ENCODE measurements at regions not wholly inside any gene's neighbourhood (a gene's known extent, or its start where the extent isn't known, plus 50 kb on each side); places are given as distances from the start of the nearest gene placed in this dataset.

DNA sequence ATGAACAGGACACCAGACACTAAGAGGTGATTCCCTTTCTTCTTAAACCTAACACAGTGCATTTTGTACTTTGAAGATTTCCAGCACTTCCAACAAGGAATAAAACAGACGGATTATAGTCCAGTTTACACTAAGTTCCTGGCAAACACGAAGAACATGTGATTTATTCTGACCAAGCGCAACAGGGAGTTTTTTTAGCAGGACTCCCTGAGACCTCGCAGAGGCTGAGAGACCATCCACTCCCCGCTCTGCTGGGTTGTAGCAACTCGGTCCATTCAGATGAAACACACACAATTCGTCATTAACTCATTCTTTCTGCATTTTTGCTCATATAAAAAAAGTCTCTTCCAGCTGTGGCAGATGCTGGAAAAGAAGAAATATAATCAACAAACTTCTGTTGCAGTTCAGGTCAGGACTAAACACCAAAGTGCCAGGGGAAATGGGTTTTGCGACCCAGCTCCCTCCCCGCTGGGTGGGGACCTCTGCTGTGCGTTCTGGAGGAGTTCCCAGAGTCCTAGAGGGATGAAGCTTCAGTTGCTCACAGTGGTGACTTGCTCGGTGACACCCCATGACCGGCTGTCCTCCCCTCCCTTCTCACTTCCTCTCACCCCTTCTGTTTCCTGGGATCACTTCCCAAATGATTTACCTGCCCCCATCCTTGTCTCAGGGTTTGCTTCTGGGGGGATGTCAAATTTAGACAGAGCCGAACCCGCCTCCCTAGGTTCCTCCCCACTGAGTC lies 52.5 kb downstream of the KCNF1 start:
- Histone ChIP-seq H3K4me3 (ENCODE audit: low read depth, low read length) (no peak overlapping the region), H3K36me3 (ENCODE audit: control insufficient read depth, insufficient read depth, low read length) (no peaks in the 10 kb centered on the region), H3K27me3 (ENCODE audit: control insufficient read depth, insufficient read depth, low read length) (peaks cover 10% of the 10 kb centered on the region)
- DNase-seq (ENCODE audit: low read depth) = no peak
- no peak for TF ChIP-seq CTCF (IDR thresholded peaks at IDR 0.05; ENCODE audit: insufficient read depth, low read length, poor library complexity, severe bottlenecking)

DNA sequence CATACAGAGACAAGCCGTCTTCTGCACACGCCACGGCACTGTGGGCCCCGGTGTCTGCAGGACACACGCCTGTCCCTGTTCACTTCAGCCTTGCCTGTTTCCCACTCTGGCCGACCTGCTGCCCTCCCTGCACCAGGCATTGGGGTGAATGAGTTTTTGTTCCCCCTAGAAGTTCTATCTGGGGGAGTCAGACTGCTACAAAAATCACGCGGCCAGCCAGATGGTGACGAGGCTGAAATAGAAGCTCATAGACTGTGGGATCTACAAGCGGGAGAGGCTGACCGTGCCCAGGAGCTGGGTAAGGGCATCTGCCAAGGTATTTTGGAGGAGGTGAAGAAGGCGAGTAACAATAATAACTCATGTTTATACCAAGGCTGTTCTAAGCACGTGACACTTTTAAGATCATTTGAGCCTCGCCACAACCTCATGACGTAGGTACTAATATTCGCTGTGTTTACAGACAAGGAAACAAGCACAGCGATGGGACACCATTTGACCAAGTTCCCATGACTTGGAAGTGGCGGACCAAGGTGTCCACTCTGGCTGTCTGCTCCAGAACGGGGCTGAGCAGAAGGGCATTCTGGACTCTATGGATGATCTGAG lies 53.6 kb downstream of the KCNF1 start:
- H3K36me3 ChIP-seq (ENCODE audit: control insufficient read depth, insufficient read depth, low read length) = no peaks in the 10 kb centered on the region
- H3K4me3 ChIP-seq (ENCODE audit: low read depth, low read length) = no peak overlapping the region
- peaks cover 10% of the 10 kb centered on the region for H3K27me3 ChIP-seq (ENCODE audit: control insufficient read depth, insufficient read depth, low read length)
- no peak for DNase-seq (ENCODE audit: low read depth)
- no peak for TF ChIP-seq CTCF (IDR thresholded peaks at IDR 0.05; ENCODE audit: insufficient read depth, low read length, poor library complexity, severe bottlenecking)

GRCh38 chr2:10966056-10966455 lies 54.3 kb downstream of the KCNF1 start:
- Histone ChIP-seq H3K4me3 (ENCODE audit: low read depth, low read length) (no peak overlapping the region), H3K27me3 (ENCODE audit: control insufficient read depth, insufficient read depth, low read length) (peaks cover 9% of the 10 kb centered on the region), H3K36me3 (ENCODE audit: control insufficient read depth, insufficient read depth, low read length) (no peaks in the 10 kb centered on the region)
- no peak for TF ChIP-seq CTCF (IDR thresholded peaks at IDR 0.05; ENCODE audit: insufficient read depth, low read length, poor library complexity, severe bottlenecking)
- no peak for DNase-seq (ENCODE audit: low read depth)

DNA sequence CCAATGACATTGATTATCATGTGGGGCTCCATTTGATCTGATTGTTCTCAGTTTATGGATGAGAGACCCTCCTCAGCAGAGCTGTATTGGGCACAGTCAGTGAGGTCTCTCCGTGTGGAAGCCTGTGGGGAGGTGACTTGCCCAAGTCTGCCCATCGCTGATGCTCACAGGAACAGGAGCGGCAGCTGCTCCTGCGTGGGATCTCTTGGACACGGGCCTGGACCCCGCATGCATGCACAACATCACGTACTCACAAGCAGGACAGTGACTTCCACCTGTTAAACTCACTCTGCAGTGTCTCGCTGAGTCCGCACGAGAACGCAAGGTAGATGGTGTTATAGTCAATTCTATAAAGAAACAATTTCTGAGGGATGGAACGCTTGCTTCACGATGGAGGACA lies 55.0 kb downstream of the KCNF1 start:
- TF ChIP-seq CTCF (IDR thresholded peaks at IDR 0.05; ENCODE audit: insufficient read depth, low read length, poor library complexity, severe bottlenecking) = no peak
- no peak for DNase-seq (ENCODE audit: low read depth)
- peaks cover 6% of the 10 kb centered on the region for H3K27me3 ChIP-seq (ENCODE audit: control insufficient read depth, insufficient read depth, low read length)
- H3K4me3 ChIP-seq (ENCODE audit: low read depth, low read length) = no peak overlapping the region
- no peaks in the 10 kb centered on the region for H3K36me3 ChIP-seq (ENCODE audit: control insufficient read depth, insufficient read depth, low read length)

GRCh38 chr2:10968176-10968575 lies 56.4 kb downstream of the KCNF1 start:
- no peak overlapping the region for H3K4me3 ChIP-seq (ENCODE audit: low read depth, low read length)
- peaks cover 7% of the 10 kb centered on the region for H3K27me3 ChIP-seq (ENCODE audit: control insufficient read depth, insufficient read depth, low read length)
- DNase-seq (ENCODE audit: low read depth) = no peak
- H3K36me3 ChIP-seq (ENCODE audit: control insufficient read depth, insufficient read depth, low read length) = no peaks in the 10 kb centered on the region
- no peak for TF ChIP-seq CTCF (IDR thresholded peaks at IDR 0.05; ENCODE audit: insufficient read depth, low read length, poor library complexity, severe bottlenecking)

GRCh38 chr2:10970666-10971065 lies 58.9 kb downstream of the KCNF1 start:
- DNase-seq (ENCODE audit: low read depth) = no peak
- Histone ChIP-seq H3K27me3 (ENCODE audit: control insufficient read depth, insufficient read depth, low read length) (peaks cover 3% of the 10 kb centered on the region), H3K36me3 (ENCODE audit: control insufficient read depth, insufficient read depth, low read length) (no peaks in the 10 kb centered on the region), H3K4me3 (ENCODE audit: low read depth, low read length) (no peak overlapping the region)
- no peak for TF ChIP-seq CTCF (IDR thresholded peaks at IDR 0.05; ENCODE audit: insufficient read depth, low read length, poor library complexity, severe bottlenecking)
